ENCODE measurements at regions not wholly inside any gene's neighbourhood (a gene's known extent, or its start where the extent isn't known, plus 50 kb on each side); places are given as distances from the start of the nearest gene placed in this dataset.

DNA sequence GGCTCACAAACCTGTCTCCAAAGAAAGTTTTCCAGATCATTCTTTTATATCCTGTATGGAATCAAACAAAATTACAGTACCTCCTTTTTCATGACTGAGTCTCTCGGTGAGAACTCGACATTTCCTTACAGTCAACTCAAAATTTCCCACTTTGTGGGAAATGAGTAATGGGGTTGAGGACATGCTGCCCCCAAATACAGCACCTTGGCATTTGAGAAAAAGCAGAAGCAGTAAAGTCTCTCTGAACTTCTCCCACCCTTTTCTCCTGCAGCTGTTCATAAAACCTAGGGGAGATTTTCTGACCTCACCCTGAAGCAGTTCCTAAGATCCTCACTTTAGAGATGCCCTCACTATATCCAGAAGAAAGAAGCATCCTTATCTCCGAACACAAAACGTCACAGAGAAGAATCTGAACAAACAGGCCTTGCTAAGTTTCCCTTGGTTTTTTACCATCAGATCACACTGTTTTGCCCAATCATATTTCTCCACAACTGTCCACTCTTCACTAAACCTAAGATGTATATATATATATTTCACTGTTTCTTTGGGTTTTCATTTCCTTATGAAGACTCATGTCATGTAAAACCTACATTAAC, 96.1 kb upstream of the APC start:
- Mint-ChIP-seq H3K4me1 (peaks cover 0 to 2% (median under 1%) of the 10 kb centered on the region in 4 donors), H3K4me3 (no peak overlapping the region), H3K36me3 (no peaks in the 10 kb centered on the region), H3K27ac (no peak overlapping the region), H3K9me3 (no peaks in the 10 kb centered on the region), H3K27me3 (peaks cover 0 to 2% (median 0%) of the 10 kb centered on the region in 5 donors)
- POLR2A ChIA-PET, result no interaction called here
- ATAC-seq, result no peak
- DNase-seq, result no peak

DNA sequence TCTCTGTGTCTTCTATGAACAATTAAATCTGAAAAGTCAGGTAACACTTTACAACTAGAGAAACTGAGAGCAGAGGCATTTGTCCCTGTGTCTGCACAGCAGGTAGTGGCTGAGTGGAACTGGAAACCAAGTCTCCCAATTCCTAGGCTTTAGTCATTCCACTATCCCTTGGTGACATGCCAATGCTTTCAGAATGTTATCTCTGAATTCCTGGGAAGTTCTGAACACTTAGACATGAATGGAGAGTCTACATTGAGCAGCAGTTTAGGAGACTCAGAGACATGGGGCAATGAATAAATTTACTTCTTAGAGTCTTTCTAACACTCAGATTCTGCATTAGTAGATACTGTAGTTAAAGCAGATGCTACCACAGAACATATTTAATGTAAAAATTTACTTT, 94.8 kb upstream of the APC start:
- DNase-seq (no peak), ATAC-seq (no peak)
- Mint-ChIP-seq H3K4me3 (no peak overlapping the region), H3K4me1 (peaks cover 0 to 2% (median under 1%) of the 10 kb centered on the region in 4 donors), H3K9me3 (no peaks in the 10 kb centered on the region), H3K27me3 (peaks cover 0 to 7% (median 0%) of the 10 kb centered on the region in 5 donors), H3K27ac (no peak overlapping the region), H3K36me3 (no peaks in the 10 kb centered on the region)
- POLR2A ChIA-PET, result no interaction called here

DNA sequence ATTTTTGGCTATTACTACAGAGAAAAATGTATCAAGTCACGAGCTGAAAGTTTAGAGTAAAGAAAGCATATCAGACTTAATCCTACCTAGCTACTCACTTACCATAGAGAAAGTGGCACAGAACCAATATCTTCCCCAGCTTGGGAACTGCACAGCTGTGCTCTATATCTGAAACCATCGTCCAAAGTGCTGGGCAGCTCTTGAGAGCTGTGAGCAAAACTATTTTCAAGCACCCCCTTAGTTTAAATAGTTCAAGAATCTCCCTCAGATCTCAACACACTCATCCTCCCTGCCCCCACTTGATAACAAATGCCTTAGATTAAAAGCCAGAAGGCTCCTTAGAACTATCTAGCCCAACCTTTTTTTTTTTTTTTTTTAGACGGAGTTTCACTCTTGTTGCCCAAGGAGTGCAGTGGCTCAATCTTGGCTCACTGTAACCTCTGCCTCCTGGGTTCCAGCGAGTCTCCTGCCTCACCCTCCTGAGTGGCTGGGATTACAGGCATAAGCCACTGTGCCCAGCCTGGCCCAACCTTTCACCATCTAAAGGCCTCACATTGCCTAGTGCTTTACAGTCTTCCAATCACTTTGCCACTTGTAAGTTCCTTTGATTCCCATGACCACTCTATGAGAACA, 94.2 kb upstream of the APC start:
- Mint-ChIP-seq H3K4me1 (peaks cover 0 to 2% (median under 1%) of the 10 kb centered on the region in 4 donors), H3K9me3 (no peaks in the 10 kb centered on the region), H3K27me3 (peaks cover 0 to 11% (median 0%) of the 10 kb centered on the region in 5 donors), H3K36me3 (no peaks in the 10 kb centered on the region), H3K4me3 (no peak overlapping the region), H3K27ac (no peak overlapping the region)
- ATAC-seq (no peak), DNase-seq (no peak)
- POLR2A ChIA-PET, result no interaction called here

DNA sequence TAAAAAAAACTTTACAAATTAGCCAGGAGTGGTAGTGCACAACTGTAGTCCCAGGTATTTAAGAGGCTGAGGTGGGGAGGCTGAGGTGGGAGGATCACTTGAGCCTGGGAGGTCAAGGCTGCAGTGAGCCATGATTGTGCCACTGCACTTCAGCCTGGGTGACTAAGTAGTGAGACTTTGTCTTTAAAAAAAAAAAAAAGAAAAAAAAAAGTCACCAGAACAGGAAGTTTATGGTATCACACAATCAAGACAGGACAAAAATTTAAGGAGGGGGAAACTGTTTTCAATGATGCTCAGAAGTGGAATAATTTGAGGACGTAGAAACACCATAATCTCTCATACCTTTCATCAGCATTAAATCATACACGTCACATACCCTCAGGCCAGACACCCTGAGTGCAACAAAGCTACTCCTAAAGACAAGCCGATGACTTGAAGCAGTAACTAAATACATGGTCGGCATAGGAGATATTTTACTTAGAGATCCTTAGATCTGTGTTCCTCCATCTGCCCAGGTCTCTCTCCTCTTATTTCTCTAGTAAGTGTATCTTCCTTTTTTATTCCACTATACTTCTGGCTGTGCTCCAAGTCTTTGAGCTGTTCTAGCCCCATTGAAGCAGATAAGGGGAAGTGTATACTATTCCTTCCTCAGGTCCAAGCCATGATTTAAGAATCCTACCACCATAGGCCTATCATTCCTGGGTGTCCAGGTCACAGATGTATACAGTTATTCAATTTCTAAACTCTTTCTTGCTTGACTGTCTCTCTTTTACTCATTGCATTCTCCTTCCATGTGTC, 91.3 kb upstream of the APC start:
- no peak for DNase-seq
- Mint-ChIP-seq H3K27me3 (peaks cover 0 to 18% (median 5%) of the 10 kb centered on the region in 5 donors), H3K4me3 (no peak overlapping the region), H3K4me1 (peaks cover 0 to 2% (median under 1%) of the 10 kb centered on the region in 4 donors), H3K27ac (no peak overlapping the region), H3K9me3 (peaks cover 0 to 1% (median 0%) of the 10 kb centered on the region in 9 donors), H3K36me3 (no peaks in the 10 kb centered on the region)
- POLR2A ChIA-PET, result no interaction called here
- no peak for ATAC-seq

DNA sequence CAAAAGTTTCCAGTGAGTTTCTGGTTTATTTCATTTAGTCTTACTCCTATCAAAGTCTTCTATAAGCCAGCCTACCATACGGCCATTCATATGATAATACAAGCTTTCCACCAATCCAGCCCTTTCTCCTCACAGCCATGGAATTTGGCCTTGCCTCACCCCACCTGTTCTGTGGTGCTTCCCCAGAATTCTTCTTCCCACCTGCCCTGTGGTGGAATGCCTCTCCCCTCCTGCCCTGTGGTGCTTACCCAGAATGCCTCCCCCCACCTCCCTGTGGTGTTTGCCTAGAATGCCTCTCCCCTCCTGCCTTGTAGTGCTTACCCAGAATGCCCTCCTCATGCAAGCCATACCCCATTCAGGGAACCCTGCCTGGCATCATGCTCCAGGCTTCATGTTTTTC, 90.3 kb upstream of the APC start:
- POLR2A ChIA-PET, result no interaction called here
- ATAC-seq (no peak), DNase-seq (no peak)
- Mint-ChIP-seq H3K4me3 (no peak overlapping the region), H3K27me3 (peaks cover 0 to 20% (median 8%) of the 10 kb centered on the region in 5 donors), H3K27ac (peak overlapping the region in 1 of 10 donors; percentile 67), H3K36me3 (no peaks in the 10 kb centered on the region), H3K4me1 (peaks cover 0 to 2% (median under 1%) of the 10 kb centered on the region in 4 donors), H3K9me3 (peaks cover 0 to 2% (median 0%) of the 10 kb centered on the region in 9 donors)

DNA sequence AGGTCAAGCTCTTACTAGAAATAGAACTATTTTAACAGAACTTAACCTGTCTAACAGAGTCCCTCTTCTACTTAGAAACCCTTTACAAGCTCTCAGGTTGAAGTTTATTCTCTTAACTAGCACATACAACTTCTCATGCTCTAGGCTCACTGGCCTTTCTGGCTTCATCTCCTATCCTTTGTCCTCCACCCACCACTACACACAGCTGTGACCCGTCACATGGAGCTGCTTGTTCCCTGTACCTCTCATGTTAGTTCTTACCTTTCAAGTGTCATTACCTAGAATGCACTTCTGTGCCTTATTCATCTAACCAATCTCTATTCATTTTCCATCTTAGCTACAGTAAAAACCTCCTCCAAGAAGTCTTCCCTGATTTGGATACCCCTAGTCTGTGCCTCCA, 89.4 kb upstream of the APC start:
- H3K36me3 Mint-ChIP-seq, result no peaks in the 10 kb centered on the region
- H3K4me3 Mint-ChIP-seq, result no peak overlapping the region
- no peak for DNase-seq
- peaks cover 0 to 2% (median under 1%) of the 10 kb centered on the region in 4 donors for H3K4me1 Mint-ChIP-seq
- peaks cover 0 to 2% (median 0%) of the 10 kb centered on the region in 9 donors for H3K9me3 Mint-ChIP-seq
- ATAC-seq, result no peak
- H3K27me3 Mint-ChIP-seq, result peaks cover 0 to 24% (median 8%) of the 10 kb centered on the region in 5 donors
- POLR2A ChIA-PET, result no interaction called here
- H3K27ac Mint-ChIP-seq, result no peak overlapping the region

DNA sequence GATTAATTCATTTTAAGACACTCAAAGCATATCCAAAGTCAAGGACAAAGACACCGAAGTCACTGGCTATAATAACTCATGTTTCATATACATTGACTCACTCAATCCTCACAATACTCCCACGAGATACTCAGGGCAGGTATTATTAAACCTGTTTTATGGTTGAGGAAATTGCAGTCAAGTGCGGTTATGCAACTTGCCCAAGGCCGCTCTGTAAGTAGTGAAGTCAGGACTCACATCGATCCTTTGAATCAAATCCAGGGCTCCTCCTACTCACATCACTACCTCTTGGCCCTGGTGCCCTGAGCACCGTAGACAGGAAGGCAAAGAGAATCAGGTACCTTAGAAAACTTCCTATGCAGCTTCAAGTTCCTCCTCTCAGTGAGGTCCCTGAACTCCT, 87.8 kb upstream of the APC start:
- Mint-ChIP-seq H3K27me3 (peaks cover 2 to 31% (median 16%) of the 10 kb centered on the region in 5 donors), H3K4me3 (no peak overlapping the region), H3K9me3 (peaks cover 0 to 2% (median 0%) of the 10 kb centered on the region in 9 donors), H3K4me1 (peaks cover 0 to 2% (median under 1%) of the 10 kb centered on the region in 4 donors), H3K27ac (no peak overlapping the region), H3K36me3 (no peaks in the 10 kb centered on the region)
- ATAC-seq, result no peak
- POLR2A ChIA-PET, result no interaction called here
- DNase-seq, result no peak

DNA sequence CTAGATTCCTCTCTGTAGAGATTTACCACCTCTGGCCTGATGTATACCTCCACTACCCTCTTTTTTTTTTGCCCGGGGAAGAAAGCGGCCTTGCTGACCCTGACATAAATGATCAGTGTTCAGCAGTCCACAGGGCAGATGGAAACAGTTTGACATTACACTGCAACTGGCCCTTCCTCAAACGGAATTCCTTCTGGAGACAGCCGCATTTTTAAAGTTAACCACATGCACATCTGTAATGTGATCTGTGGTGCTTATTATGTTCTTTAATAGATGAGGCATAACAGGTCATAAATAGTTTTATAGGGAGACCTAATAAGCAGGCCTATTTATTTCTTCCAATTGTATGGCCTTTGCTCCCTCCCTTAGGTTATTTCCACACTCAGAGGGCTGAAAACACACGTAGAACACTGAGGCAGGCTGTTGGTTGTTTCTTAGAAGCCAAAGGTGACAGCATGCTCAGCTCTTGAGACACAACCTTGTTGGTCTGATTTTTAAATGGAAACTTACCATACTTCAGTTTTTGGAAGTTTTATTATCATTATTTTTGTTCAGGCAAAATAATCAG, 84.0 kb upstream of the APC start:
- Mint-ChIP-seq H3K27me3 (peaks cover 6 to 22% (median 19%) of the 10 kb centered on the region in 5 donors), H3K27ac (no peak overlapping the region), H3K9me3 (peaks cover 0 to 5% (median 0%) of the 10 kb centered on the region in 9 donors), H3K4me3 (no peak overlapping the region), H3K36me3 (peaks cover 0 to 5% (median 0%) of the 10 kb centered on the region in 3 donors), H3K4me1 (no peaks in the 10 kb centered on the region)
- POLR2A ChIA-PET, result no interaction called here
- DNase-seq, result no peak
- no peak for ATAC-seq

DNA sequence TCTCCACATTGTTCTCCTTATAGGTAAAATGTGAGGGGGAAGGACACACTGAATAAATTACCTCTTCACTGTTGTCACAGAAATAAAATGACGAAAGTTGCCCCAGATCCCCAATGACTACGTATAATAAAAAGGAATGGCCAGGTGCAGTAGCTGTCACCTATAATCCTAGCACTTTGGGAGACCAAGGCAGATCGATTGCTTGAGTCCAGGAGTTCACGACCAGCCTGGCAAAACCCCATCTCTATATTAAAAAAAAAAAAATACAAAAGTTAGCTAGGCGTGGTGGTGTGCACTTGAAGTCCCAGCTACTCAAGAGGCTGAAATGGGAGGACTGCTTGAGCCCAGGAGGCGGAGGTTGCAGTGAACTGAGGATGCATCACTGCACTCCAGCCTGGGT, 82.2 kb upstream of the APC start:
- Mint-ChIP-seq H3K4me3 (no peak overlapping the region), H3K27ac (no peak overlapping the region), H3K9me3 (peaks cover 3 to 19% (median 12%) of the 10 kb centered on the region in 9 donors), H3K27me3 (peaks cover 6 to 20% (median 18%) of the 10 kb centered on the region in 5 donors), H3K4me1 (no peaks in the 10 kb centered on the region), H3K36me3 (peaks cover 0 to 22% (median 4%) of the 10 kb centered on the region in 3 donors)
- ATAC-seq (no peak), DNase-seq (no peak)
- POLR2A ChIA-PET, result no interaction called here

DNA sequence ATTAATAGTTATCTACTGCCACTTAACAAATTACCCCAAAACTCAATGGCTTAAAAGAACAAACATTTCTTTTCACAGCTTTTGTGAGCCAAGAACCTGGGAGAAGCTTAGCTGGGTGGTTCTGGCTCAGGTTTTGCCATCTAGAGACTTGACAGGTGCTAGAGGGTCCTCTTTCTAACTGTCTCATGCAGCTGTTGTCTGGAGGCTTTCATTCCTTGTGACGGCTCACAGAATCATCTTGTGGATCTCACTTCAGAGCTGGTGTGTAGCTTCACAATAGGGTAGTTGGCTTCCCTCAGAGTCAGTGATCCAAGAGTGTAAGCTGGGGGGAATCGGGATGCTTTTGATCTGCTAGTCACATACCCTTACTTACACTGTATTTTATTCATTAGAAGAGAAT, 81.2 kb upstream of the APC start:
- H3K27ac Mint-ChIP-seq, result no peak overlapping the region
- POLR2A ChIA-PET, result no interaction called here
- no peaks in the 10 kb centered on the region for H3K4me1 Mint-ChIP-seq
- no peak for DNase-seq
- peaks cover 0 to 31% (median 11%) of the 10 kb centered on the region in 3 donors for H3K36me3 Mint-ChIP-seq
- H3K9me3 Mint-ChIP-seq, result peaks cover 7 to 27% (median 19%) of the 10 kb centered on the region in 9 donors
- H3K27me3 Mint-ChIP-seq, result peaks cover 10 to 30% (median 16%) of the 10 kb centered on the region in 5 donors
- no peak for ATAC-seq
- no peak overlapping the region for H3K4me3 Mint-ChIP-seq

DNA sequence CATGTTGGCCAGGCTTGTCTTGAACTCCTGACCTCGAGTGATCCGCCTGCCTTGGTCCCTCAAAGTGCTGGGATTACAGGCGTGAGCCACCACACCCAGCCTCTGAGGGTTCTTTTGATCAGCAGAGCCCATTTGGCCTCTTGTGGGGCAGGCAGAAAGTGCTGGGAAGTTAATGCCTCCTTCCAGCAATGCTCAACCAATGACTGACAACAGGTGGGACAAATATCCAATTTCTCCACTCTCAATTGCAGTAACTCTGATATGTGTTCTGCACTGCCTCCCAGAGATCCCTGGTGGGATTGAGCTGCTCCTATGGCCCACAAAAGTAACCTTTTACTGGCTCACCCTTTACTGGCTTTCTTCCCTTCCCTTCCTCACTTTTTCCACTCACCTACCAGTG, 79.9 kb upstream of the APC start:
- H3K9me3 Mint-ChIP-seq, result peaks cover 7 to 27% (median 18%) of the 10 kb centered on the region in 9 donors

DNA sequence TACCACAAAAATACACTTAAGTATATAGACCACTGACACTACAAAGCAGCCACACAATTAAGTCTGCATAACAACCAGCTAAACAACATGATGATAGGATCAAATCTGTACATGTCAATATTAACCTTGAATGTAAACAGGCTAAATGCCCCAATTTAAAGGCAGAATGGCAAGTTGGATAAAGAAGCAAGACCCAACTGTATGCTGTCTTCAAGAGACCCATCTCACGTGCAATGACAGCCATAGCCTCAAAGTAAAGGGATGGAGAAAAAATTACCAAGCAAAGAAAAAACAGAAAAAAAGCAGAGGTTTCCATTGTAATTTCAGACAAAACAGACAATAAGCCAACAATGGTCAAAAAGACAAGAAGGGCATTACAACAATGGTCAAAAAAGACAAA, 77.3 kb upstream of the APC start:
- DNase-seq (no peak), ATAC-seq (no peak)
- Mint-ChIP-seq H3K9me3 (peaks cover 7 to 27% (median 18%) of the 10 kb centered on the region in 9 donors), H3K27me3 (peaks cover 2 to 18% (median 8%) of the 10 kb centered on the region in 5 donors), H3K27ac (no peak overlapping the region), H3K4me1 (no peaks in the 10 kb centered on the region), H3K36me3 (peaks cover 0 to 32% (median 11%) of the 10 kb centered on the region in 3 donors), H3K4me3 (no peak overlapping the region)
- POLR2A ChIA-PET, result no interaction called here

More for the DNA sequence above, 79.9 kb upstream of the APC start:
- H3K27ac Mint-ChIP-seq, result no peak overlapping the region
- ATAC-seq (no peak), DNase-seq (no peak)
- no peak overlapping the region for H3K4me3 Mint-ChIP-seq
- peaks cover 0 to 32% (median 11%) of the 10 kb centered on the region in 3 donors for H3K36me3 Mint-ChIP-seq
- peaks cover 10 to 37% (median 12%) of the 10 kb centered on the region in 5 donors for H3K27me3 Mint-ChIP-seq
- POLR2A ChIA-PET, result interaction anchor here (0.6 kb wide), 1 partner anchor 888 kb away, joined by 5 read pairs; no protein-coding TSS in a partner anchor
- H3K4me1 Mint-ChIP-seq, result no peaks in the 10 kb centered on the region
